HG03521 (cell line): ENCODE measurements at regions not wholly inside any gene's neighbourhood (a gene's known extent, or its start where the extent isn't known, plus 50 kb on each side); places are given as distances from the start of the nearest gene placed in this dataset.

Experiments used
- ATAC-seq: cut with Tn5 transposase; IDR thresholded peaks from one replicate; pipeline ENCODE4 v1.9.1; 2021; ENCODE audit warnings: mild to moderate bottlenecking, moderate library complexity; ENCODE audit not compliant: unreplicated experiment

- no peak for ATAC-seq
Measured at GRCh38 chr11:92276773-92277172, 52.2 kb downstream of the FAT3 start.

GRCh38 chr11:92277871-92278270, 53.3 kb downstream of the FAT3 start:
- ATAC-seq: no peak

- no peak for ATAC-seq
Measured at GRCh38 chr11:92278791-92279433, 54.3 kb downstream of the FAT3 start.

GRCh38 chr11:92284107-92284506, 59.5 kb downstream of the FAT3 start:
- no peak for ATAC-seq

- ATAC-seq: no peak
Measured at GRCh38 chr11:92284558-92284957, 59.9 kb downstream of the FAT3 start.

GRCh38 chr11:92285776-92286175, 61.2 kb downstream of the FAT3 start:
- no peak for ATAC-seq

- ATAC-seq: no peak
Measured at GRCh38 chr11:92286709-92287108, 62.1 kb downstream of the FAT3 start.

GRCh38 chr11:92295175-92296137, 70.8 kb downstream of the FAT3 start:
- no peak for ATAC-seq

GRCh38 chr11:92296138-92296515, 71.5 kb downstream of the FAT3 start:
- no peak for ATAC-seq

- no peak for ATAC-seq
Measured at GRCh38 chr11:92297567-92298553, 73.2 kb downstream of the FAT3 start.

- ATAC-seq: no peak
Measured at GRCh38 chr11:92300876-92301275, 76.3 kb downstream of the FAT3 start.

GRCh38 chr11:92302770-92303169, 78.2 kb downstream of the FAT3 start:
- ATAC-seq: no peak

GRCh38 chr11:92304271-92304670, 79.7 kb downstream of the FAT3 start:
- ATAC-seq: no peak

- ATAC-seq: no peak
Measured at GRCh38 chr11:92306966-92307510, 82.4 kb downstream of the FAT3 start.

GRCh38 chr11:92308366-92308765, 83.7 kb downstream of the FAT3 start:
- ATAC-seq: no peak

GRCh38 chr11:92311616-92312449, 87.2 kb downstream of the FAT3 start:
- no peak for ATAC-seq

- no peak for ATAC-seq
Measured at GRCh38 chr11:92313784-92314183, 89.2 kb downstream of the FAT3 start.

- ATAC-seq: no peak
Measured at GRCh38 chr11:92314499-92314898, 89.9 kb downstream of the FAT3 start.

GRCh38 chr11:92316106-92316809, 91.6 kb downstream of the FAT3 start:
- ATAC-seq: no peak
